ENCODE measurements at regions not wholly inside any gene's neighbourhood (a gene's known extent, or its start where the extent isn't known, plus 50 kb on each side); places are given as distances from the start of the nearest gene placed in this dataset.

GRCh38 chr17:34874478-34874877 is 86.8 kb downstream of the CCT6B start:
- DNase-seq, result no peak

GRCh38 chr17:34872640-34873039 is 88.6 kb downstream of the CCT6B start:
- DNase-seq, result no peak

- DNase-seq, result no peak
Measured at GRCh38 chr17:34869641-34870040, 91.6 kb downstream of the CCT6B start.

- DNase-seq, result no peak
Measured at GRCh38 chr17:34865716-34866115, 95.5 kb downstream of the CCT6B start.

GRCh38 chr17:34862384-34862783 is 98.9 kb downstream of the CCT6B start:
- DNase-seq, result no peak

- DNase-seq, result no peak
Measured at GRCh38 chr17:34861864-34862263, 99.4 kb downstream of the CCT6B start.

GRCh38 chr17:34859652-34860051 is 101.6 kb downstream of the CCT6B start:
- no peak for DNase-seq

GRCh38 chr17:34858591-34859565 is 102.4 kb downstream of the CCT6B start:
- DNase-seq, result no peak

GRCh38 chr17:34853924-34854323 is 107.3 kb downstream of the CCT6B start:
- no peak for DNase-seq

- DNase-seq, result no peak
Measured at GRCh38 chr17:34852614-34853013, 108.6 kb downstream of the CCT6B start.

GRCh38 chr17:34851961-34852540 is 109.2 kb downstream of the CCT6B start:
- no peak for DNase-seq

- no peak for DNase-seq
Measured at GRCh38 chr17:34850964-34851363, 110.3 kb downstream of the CCT6B start.

GRCh38 chr17:34850023-34850422 is 111.2 kb downstream of the CCT6B start:
- no peak for DNase-seq

- no peak for DNase-seq
Measured at GRCh38 chr17:34847938-34848337, 113.3 kb downstream of the CCT6B start.

- DNase-seq, result no peak
Measured at GRCh38 chr17:34845296-34845695, 116.0 kb downstream of the CCT6B start.

- DNase-seq, result no peak
Measured at GRCh38 chr17:34843682-34844081, 117.6 kb downstream of the CCT6B start.

- no peak for DNase-seq
Measured at GRCh38 chr17:34842235-34842634, 119.0 kb downstream of the CCT6B start.

GRCh38 chr17:34841467-34841866 is 119.8 kb downstream of the CCT6B start:
- no peak for DNase-seq

GRCh38 chr17:34840750-34841149 is 120.5 kb downstream of the CCT6B start:
- DNase-seq, result no peak

- no peak for DNase-seq
Measured at GRCh38 chr17:34837876-34838478, 123.3 kb downstream of the CCT6B start.

- DNase-seq, result no peak
Measured at GRCh38 chr17:34832376-34832775, 128.9 kb downstream of the CCT6B start.

- no peak for DNase-seq
Measured at GRCh38 chr17:34827008-34827407, 134.3 kb downstream of the CCT6B start.

- DNase-seq, result no peak
Measured at GRCh38 chr17:34826332-34826731, 134.9 kb downstream of the CCT6B start.

GRCh38 chr17:34825884-34826283 is 135.4 kb downstream of the CCT6B start:
- DNase-seq, result no peak

Measured in NCI-H2081 (cell line).